CD4-positive, alpha-beta T cell (primary cell): ENCODE measurements at regions not wholly inside any gene's neighbourhood (a gene's known extent, or its start where the extent isn't known, plus 50 kb on each side); places are given as distances from the start of the nearest gene placed in this dataset.
A peak's percentile ranks its signal among the peaks of the same experiment; 100 is the strongest.

ENCODE experiments used
- ATAC-seq: fragments of 200-7000 bp; cut with Tn5 transposase; one replicate; pipeline ENCODE4 v1.10.0; 2022; ENCODE audit warnings: mild to moderate bottlenecking; ENCODE audit not compliant: poor library complexity
- CTCF ChIA-PET: fragments of 350-600 bp; sonication (Branson Sonifier 250); formaldehyde crosslinking; loops from one replicate; lab custom pipeline; 2021; ENCODE audit warnings: antibody characterized with exemption, inconsistent platforms; lab: Charles Lee
- POLR2A ChIA-PET: fragments of 350-600 bp; sonication (Branson Sonifier 250); formaldehyde crosslinking; loops from one replicate; lab custom pipeline; 2021; ENCODE audit warnings: antibody characterized with exemption, inconsistent platforms; lab: Charles Lee
- DNase-seq, 14 experiments: peaks; one replicate each; pipeline ENCODE4 v3.0.0-alpha.2; 2013 to 2020; ENCODE audit warnings: mixed read lengths in 2 of 14
- H3K27ac ChIP-seq, 2 donors: one replicate each; pipeline versions ENCODE4 v1.5.1 to v1.7.0; 2013; ENCODE audit warnings: low read length in 2 of 2, low read depth in 1 of 2, mild to moderate bottlenecking in 1 of 2
- H3K27me3 ChIP-seq, 2 experiments: 1 replicate in 1 of 2; 2 replicates in 1 of 2; pipeline versions ENCODE4 v1.6.1 to v1.7.0; 2013; ENCODE audit warnings: low read length in 2 of 2, control low read depth in 1 of 2, mild to moderate bottlenecking in 1 of 2, moderate library complexity in 1 of 2; ENCODE audit not compliant: insufficient read depth in 2 of 2, control insufficient read depth in 1 of 2
- H3K36me3 ChIP-seq: one replicate; pipeline ENCODE4 v1.6.1; 2013; ENCODE audit warnings: low read length, control low read depth; ENCODE audit not compliant: insufficient read depth
- H3K4me1 ChIP-seq: one replicate; pipeline ENCODE4 v1.6.1; 2013; ENCODE audit warnings: low read length, control low read depth; ENCODE audit not compliant: insufficient read depth
- H3K4me3 ChIP-seq: one replicate; pipeline ENCODE4 v1.5.1; 2013; ENCODE audit warnings: mild to moderate bottlenecking, low read length, moderate library complexity
- H3K9me3 ChIP-seq, 2 experiments: 1 replicate in 1 of 2; 2 replicates in 1 of 2; pipeline versions ENCODE4 v1.6.1 to v1.7.0; 2013; ENCODE audit warnings: low read length in 2 of 2, mild to moderate bottlenecking in 2 of 2, control low read depth in 1 of 2, moderate library complexity in 1 of 2; ENCODE audit not compliant: control insufficient read depth in 1 of 2, insufficient read depth in 1 of 2
- H3K27ac Mint-ChIP-seq: one replicate; pipeline ENCODE4 v1.8.0; 2020; ENCODE audit warnings: mixed read lengths
- H3K27me3 Mint-ChIP-seq: one replicate; pipeline ENCODE4 v1.8.0; 2021; ENCODE audit warnings: mixed read lengths
- H3K36me3 Mint-ChIP-seq: one replicate; pipeline ENCODE4 v1.8.0; 2021; ENCODE audit warnings: low read depth, mixed read lengths
- H3K4me1 Mint-ChIP-seq: one replicate; pipeline ENCODE4 v1.8.0; 2021; ENCODE audit warnings: low read depth, mixed read lengths
- H3K4me3 Mint-ChIP-seq: one replicate; pipeline ENCODE4 v1.8.0; 2020; ENCODE audit warnings: mild to moderate bottlenecking, mixed read lengths
- H3K9me3 Mint-ChIP-seq: one replicate; pipeline ENCODE4 v1.8.0; 2020; ENCODE audit warnings: mixed read lengths
- CTCF ChIP-seq: fragments of 200-600 bp; IDR thresholded peaks from one replicate; pipeline ENCODE4 v1.8.0; 2022; ENCODE audit warnings: antibody characterized with exemption, mild to moderate bottlenecking
- intact Hi-C, 2 experiments: fragments of 100-400 bp; cut with DNase I in 1 of 2; cut with micrococcal nuclease in 1 of 2; formaldehyde crosslinking; loops; one replicate each; pipeline versions ENCODE4 v1.15.1 to v1.9.0; 2023 to 2025; cut with DNase I, micrococcal nuclease

DNA sequence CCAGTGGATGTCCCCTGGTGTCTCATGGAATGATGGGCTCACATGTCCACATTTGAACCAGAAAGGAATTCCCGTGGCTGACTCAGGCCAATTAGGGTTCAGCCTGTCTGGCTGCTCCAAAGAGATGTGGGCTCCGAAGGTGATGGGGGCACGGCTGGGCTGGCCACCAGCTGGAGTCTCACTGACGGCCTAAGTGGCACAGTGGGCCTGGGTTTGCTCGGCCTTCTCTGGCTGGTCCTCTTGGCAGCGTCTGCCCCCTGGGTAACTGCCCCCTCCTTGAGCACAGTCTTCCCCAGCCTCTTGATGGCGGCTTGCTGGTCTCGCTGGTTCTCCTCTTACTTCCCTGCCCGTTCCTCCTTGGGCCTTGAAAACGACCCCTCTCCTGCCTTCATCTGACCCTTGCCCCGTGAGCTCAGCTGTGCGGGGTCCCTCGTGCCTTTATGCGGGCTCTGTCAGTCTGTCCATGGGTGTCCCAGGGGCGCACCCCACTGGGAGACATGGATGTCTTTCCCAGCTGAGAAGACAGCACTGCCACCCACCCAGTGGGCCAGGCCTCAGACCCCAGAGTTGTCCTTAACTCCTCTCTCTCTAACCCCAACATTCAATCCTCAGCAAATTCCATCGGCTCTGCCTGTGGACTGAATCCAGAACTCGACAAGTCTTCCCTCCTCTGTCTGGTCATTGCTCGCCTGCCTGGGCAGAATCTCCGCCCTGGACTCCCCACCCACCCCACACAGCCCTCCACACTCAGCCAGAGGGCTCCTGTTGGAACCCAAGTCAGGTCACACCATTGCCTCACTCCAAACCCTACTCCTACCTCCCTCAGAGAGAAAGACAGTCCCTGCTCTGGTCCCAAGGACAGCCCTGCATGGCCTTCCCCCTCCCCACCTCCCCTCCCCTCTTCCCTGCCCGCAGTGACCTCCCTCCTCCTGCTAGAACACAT lies 78.7 kb downstream of the CEBPB start:
- no peak for ATAC-seq
- H3K4me3 Mint-ChIP-seq: no peak overlapping the region

DNA sequence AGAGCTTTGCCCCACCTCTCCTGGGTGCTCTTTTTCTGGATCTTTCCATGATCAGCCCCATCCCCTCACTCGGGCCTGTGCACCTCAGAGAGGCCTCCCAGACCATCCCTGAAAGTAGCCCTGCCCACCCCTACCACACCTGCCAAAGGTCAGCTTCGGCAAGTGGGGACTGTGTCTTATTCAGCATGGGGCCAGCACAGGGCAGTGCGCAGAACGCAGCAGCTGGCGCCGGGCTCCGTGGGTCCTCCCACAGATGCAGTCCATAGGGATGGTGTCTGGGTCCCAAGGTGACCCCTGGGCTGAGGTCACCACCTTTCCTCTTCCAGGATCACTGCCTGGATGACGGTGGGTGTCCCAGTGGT lies 79.4 kb downstream of the CEBPB start:
- Histone ChIP-seq H3K4me1 (peaks cover 4% of the 10 kb centered on the region), H3K27me3 (peaks cover 9 to 12% of the 10 kb centered on the region in 2 experiments), H3K36me3 (no peaks in the 10 kb centered on the region), H3K9me3 (no peaks in the 10 kb centered on the region), H3K4me3 (no peak overlapping the region), H3K27ac (no peak overlapping the region)
- no peak for DNase-seq
- no peaks in the 10 kb centered on the region for H3K9me3 Mint-ChIP-seq
- CTCF ChIA-PET: no interaction called here
- intact Hi-C loops: no loop called here
- H3K36me3 Mint-ChIP-seq: no peaks in the 10 kb centered on the region
- H3K4me1 Mint-ChIP-seq: no peaks in the 10 kb centered on the region
- TF ChIP-seq CTCF: no peak
- H3K4me3 Mint-ChIP-seq: no peak overlapping the region
- no peak for ATAC-seq
- H3K27me3 Mint-ChIP-seq: peaks cover 22% of the 10 kb centered on the region
- H3K27ac Mint-ChIP-seq: no peak overlapping the region
- POLR2A ChIA-PET: no interaction called here

More for the DNA sequence above, 78.7 kb downstream of the CEBPB start:
- H3K27ac Mint-ChIP-seq: no peak overlapping the region
- H3K4me1 ChIP-seq: peaks cover 4% of the 10 kb centered on the region
- peaks cover 9 to 12% of the 10 kb centered on the region in 2 experiments for H3K27me3 ChIP-seq
- H3K9me3 Mint-ChIP-seq: no peaks in the 10 kb centered on the region
- no peaks in the 10 kb centered on the region for H3K36me3 Mint-ChIP-seq
- no peak for DNase-seq
- no peaks in the 10 kb centered on the region for H3K4me1 Mint-ChIP-seq
- intact Hi-C loops: no loop called here
- no peaks in the 10 kb centered on the region for H3K9me3 ChIP-seq
- H3K36me3 ChIP-seq: no peaks in the 10 kb centered on the region
- ChIA-PET CTCF (no interaction called here), POLR2A (no interaction called here)
- no peak overlapping the region for H3K4me3 ChIP-seq
- no peak for TF ChIP-seq CTCF
- peaks cover 22% of the 10 kb centered on the region for H3K27me3 Mint-ChIP-seq
- H3K27ac ChIP-seq: no peak overlapping the region

- no peaks in the 10 kb centered on the region for H3K36me3 Mint-ChIP-seq
- H3K9me3 ChIP-seq: no peaks in the 10 kb centered on the region
- no peak overlapping the region for H3K4me3 Mint-ChIP-seq
- no peak overlapping the region for H3K27ac ChIP-seq
- no peak for TF ChIP-seq CTCF
- intact Hi-C loops: no loop called here
- ChIA-PET CTCF (no interaction called here), POLR2A (no interaction called here)
- no peaks in the 10 kb centered on the region for H3K36me3 ChIP-seq
- H3K27me3 Mint-ChIP-seq: peaks cover 22% of the 10 kb centered on the region
- no peak overlapping the region for H3K27ac Mint-ChIP-seq
- peaks cover 9 to 12% of the 10 kb centered on the region in 2 experiments for H3K27me3 ChIP-seq
- no peak for ATAC-seq
- peaks cover 4% of the 10 kb centered on the region for H3K4me1 ChIP-seq
- no peaks in the 10 kb centered on the region for H3K4me1 Mint-ChIP-seq
- DNase-seq: peak in 2 of 14 experiments; percentile 63 to 67
- no peaks in the 10 kb centered on the region for H3K9me3 Mint-ChIP-seq
- no peak overlapping the region for H3K4me3 ChIP-seq
Observed at GRCh38 chr20:50270569-50270968, 79.9 kb downstream of the CEBPB start.
